ENCODE measurements at regions not wholly inside any gene's neighbourhood (a gene's known extent, or its start where the extent isn't known, plus 50 kb on each side); places are given as distances from the start of the nearest gene placed in this dataset.

DNA sequence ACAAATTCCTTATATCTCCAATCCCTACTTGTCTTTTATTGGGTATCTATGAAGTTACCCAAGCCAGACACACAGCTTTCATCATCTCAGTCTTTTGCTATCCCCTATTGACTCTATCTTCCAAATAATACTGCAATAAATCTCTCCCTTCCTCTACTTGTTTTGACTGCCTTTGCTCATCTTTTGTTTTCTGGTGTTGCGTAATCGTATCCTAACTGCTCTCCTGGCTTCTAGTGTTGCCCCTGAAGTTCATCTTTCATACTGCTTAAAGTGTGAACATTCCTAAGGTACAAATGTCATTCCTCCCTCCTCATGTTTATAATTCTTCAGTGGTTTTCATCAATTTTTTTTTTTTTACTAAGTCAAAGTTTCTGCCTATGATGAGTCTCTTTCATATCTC lies 491.3 kb upstream of the DCC start:
- Histone ChIP-seq H3K4me2 (ENCODE audit: insufficient read depth, low read length) (no peak overlapping the region), H3K9me3 (ENCODE audit: insufficient read depth, low read length, severe bottlenecking) (no peaks in the 10 kb centered on the region), H3K4me3 (ENCODE audit: low read depth in 1 of 2, low read length in 2 of 2) (no peak overlapping the region), H3K79me2 (ENCODE audit: insufficient read depth, low read length) (no peaks in the 10 kb centered on the region), H3K9ac (ENCODE audit: low read depth, low read length) (no peak overlapping the region), H3K4me1 (ENCODE audit: insufficient read depth, low read length) (no peaks in the 10 kb centered on the region), H2AFZ (ENCODE audit: low read depth, low read length) (no peak overlapping the region), H4K20me1 (ENCODE audit: insufficient read depth, low read length) (no peaks in the 10 kb centered on the region), H3K36me3 (ENCODE audit: insufficient read depth, low read length) (no peaks in the 10 kb centered on the region), H3K27me3 (ENCODE audit: insufficient read depth, low read length, poor library complexity) (no peaks in the 10 kb centered on the region), H3K27ac (ENCODE audit: low read length) (no peak overlapping the region)
- TF ChIP-seq EZH2 (IDR thresholded peaks at IDR 0.05; ENCODE audit: borderline replicate concordance, low read depth, low read length, severe bottlenecking): no peak
- TF ChIP-seq, protein P1, sequence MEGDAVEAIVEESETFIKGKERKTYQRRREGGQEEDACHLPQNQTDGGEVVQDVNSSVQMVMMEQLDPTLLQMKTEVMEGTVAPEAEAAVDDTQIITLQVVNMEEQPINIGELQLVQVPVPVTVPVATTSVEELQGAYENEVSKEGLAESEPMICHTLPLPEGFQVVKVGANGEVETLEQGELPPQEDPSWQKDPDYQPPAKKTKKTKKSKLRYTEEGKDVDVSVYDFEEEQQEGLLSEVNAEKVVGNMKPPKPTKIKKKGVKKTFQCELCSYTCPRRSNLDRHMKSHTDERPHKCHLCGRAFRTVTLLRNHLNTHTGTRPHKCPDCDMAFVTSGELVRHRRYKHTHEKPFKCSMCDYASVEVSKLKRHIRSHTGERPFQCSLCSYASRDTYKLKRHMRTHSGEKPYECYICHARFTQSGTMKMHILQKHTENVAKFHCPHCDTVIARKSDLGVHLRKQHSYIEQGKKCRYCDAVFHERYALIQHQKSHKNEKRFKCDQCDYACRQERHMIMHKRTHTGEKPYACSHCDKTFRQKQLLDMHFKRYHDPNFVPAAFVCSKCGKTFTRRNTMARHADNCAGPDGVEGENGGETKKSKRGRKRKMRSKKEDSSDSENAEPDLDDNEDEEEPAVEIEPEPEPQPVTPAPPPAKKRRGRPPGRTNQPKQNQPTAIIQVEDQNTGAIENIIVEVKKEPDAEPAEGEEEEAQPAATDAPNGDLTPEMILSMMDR (IDR thresholded peaks at IDR 0.05; ENCODE audit: borderline replicate concordance, extremely low read depth, low read length, poor library complexity, severe bottlenecking): no peak
- ATAC-seq (ENCODE audit: insufficient read depth, low read depth) (no peak), DNase-seq (no peak)

DNA sequence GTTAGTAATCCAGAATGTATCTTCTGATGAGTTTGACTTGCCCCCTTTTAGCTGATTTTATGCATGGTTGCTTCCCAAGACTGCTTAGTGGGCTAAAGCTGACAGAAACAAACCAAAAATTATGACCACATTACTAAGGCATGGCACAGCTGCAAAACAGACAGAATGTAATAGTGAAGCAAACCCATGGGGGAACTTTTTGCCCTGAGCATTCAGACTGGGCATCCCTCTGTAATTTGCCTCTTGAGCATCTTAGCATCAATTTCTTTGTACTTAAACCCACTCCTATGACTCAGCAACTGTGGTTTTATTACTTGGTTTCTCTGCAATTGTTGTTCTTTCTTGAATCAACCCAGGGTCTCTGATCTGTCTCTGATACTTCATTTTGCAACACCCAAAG lies 487.3 kb upstream of the DCC start:
- TF ChIP-seq EZH2 (IDR thresholded peaks at IDR 0.05; ENCODE audit: borderline replicate concordance, low read depth, low read length, severe bottlenecking): no peak
- TF ChIP-seq, protein P1 (IDR thresholded peaks at IDR 0.05; ENCODE audit: borderline replicate concordance, extremely low read depth, low read length, poor library complexity, severe bottlenecking): no peak
- H3K4me2 ChIP-seq (ENCODE audit: insufficient read depth, low read length): no peak overlapping the region
- no peak for ATAC-seq (ENCODE audit: insufficient read depth, low read depth)

GRCh38 chr18:51857989-51858388 lies 482.0 kb upstream of the DCC start:
- Histone ChIP-seq H3K4me2 (ENCODE audit: insufficient read depth, low read length) (no peak overlapping the region), H2AFZ (ENCODE audit: low read depth, low read length) (no peak overlapping the region), H4K20me1 (ENCODE audit: insufficient read depth, low read length) (no peaks in the 10 kb centered on the region), H3K9me3 (ENCODE audit: insufficient read depth, low read length, severe bottlenecking) (no peaks in the 10 kb centered on the region), H3K9ac (ENCODE audit: low read depth, low read length) (no peak overlapping the region), H3K79me2 (ENCODE audit: insufficient read depth, low read length) (no peaks in the 10 kb centered on the region), H3K27ac (ENCODE audit: low read length) (no peak overlapping the region), H3K4me3 (ENCODE audit: low read depth in 1 of 2, low read length in 2 of 2) (no peak overlapping the region), H3K4me1 (ENCODE audit: insufficient read depth, low read length) (no peaks in the 10 kb centered on the region), H3K27me3 (ENCODE audit: insufficient read depth, low read length, poor library complexity) (no peaks in the 10 kb centered on the region), H3K36me3 (ENCODE audit: insufficient read depth, low read length) (no peaks in the 10 kb centered on the region)
- TF ChIP-seq, protein P1 (IDR thresholded peaks at IDR 0.05; ENCODE audit: borderline replicate concordance, extremely low read depth, low read length, poor library complexity, severe bottlenecking): no peak
- TF ChIP-seq EZH2 (IDR thresholded peaks at IDR 0.05; ENCODE audit: borderline replicate concordance, low read depth, low read length, severe bottlenecking): no peak
- ATAC-seq (ENCODE audit: insufficient read depth, low read depth) (no peak), DNase-seq (no peak)

More for the DNA sequence above, 487.3 kb upstream of the DCC start:
- no peaks in the 10 kb centered on the region for H3K36me3 ChIP-seq (ENCODE audit: insufficient read depth, low read length)
- no peak overlapping the region for H3K27ac ChIP-seq (ENCODE audit: low read length)
- no peaks in the 10 kb centered on the region for H4K20me1 ChIP-seq (ENCODE audit: insufficient read depth, low read length)
- no peak for DNase-seq
- H3K4me1 ChIP-seq (ENCODE audit: insufficient read depth, low read length): no peaks in the 10 kb centered on the region
- no peak overlapping the region for H2AFZ ChIP-seq (ENCODE audit: low read depth, low read length)
- H3K27me3 ChIP-seq (ENCODE audit: insufficient read depth, low read length, poor library complexity): no peaks in the 10 kb centered on the region
- H3K4me3 ChIP-seq (ENCODE audit: low read depth in 1 of 2, low read length in 2 of 2): no peak overlapping the region
- no peaks in the 10 kb centered on the region for H3K79me2 ChIP-seq (ENCODE audit: insufficient read depth, low read length)
- no peaks in the 10 kb centered on the region for H3K9me3 ChIP-seq (ENCODE audit: insufficient read depth, low read length, severe bottlenecking)
- no peak overlapping the region for H3K9ac ChIP-seq (ENCODE audit: low read depth, low read length)

DNA sequence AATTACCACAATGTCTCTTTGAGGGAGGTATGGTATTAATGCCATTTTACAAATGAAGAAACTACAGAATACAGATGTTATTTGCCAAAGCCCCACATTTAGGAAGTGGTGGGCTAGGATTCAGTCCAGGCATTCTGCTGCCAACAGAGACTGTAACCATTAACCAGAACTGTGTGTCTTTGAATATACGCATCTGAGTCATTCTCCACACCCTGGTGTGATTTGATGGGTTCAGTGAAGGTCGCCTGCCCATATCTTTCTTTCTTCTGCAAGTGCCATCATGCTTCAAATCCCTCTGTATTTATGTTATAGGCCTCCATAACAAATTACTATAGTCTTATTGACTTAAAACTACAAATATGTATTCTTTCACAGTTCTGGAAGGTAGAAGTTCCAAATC lies 479.0 kb upstream of the DCC start:
- no peak overlapping the region for H3K4me2 ChIP-seq (ENCODE audit: insufficient read depth, low read length)
- no peak for DNase-seq
- ATAC-seq (ENCODE audit: insufficient read depth, low read depth): no peak
- H3K27ac ChIP-seq (ENCODE audit: low read length): no peak overlapping the region
- H2AFZ ChIP-seq (ENCODE audit: low read depth, low read length): no peak overlapping the region
- no peak overlapping the region for H3K4me3 ChIP-seq (ENCODE audit: low read depth in 1 of 2, low read length in 2 of 2)
- H3K4me1 ChIP-seq (ENCODE audit: insufficient read depth, low read length): no peaks in the 10 kb centered on the region
- no peaks in the 10 kb centered on the region for H3K27me3 ChIP-seq (ENCODE audit: insufficient read depth, low read length, poor library complexity)
- no peaks in the 10 kb centered on the region for H3K79me2 ChIP-seq (ENCODE audit: insufficient read depth, low read length)
- H3K36me3 ChIP-seq (ENCODE audit: insufficient read depth, low read length): no peaks in the 10 kb centered on the region
- no peak overlapping the region for H3K9ac ChIP-seq (ENCODE audit: low read depth, low read length)
- no peak for TF ChIP-seq EZH2 (IDR thresholded peaks at IDR 0.05; ENCODE audit: borderline replicate concordance, low read depth, low read length, severe bottlenecking)
- TF ChIP-seq, protein P1 (IDR thresholded peaks at IDR 0.05; ENCODE audit: borderline replicate concordance, extremely low read depth, low read length, poor library complexity, severe bottlenecking): no peak
- H4K20me1 ChIP-seq (ENCODE audit: insufficient read depth, low read length): no peaks in the 10 kb centered on the region
- no peaks in the 10 kb centered on the region for H3K9me3 ChIP-seq (ENCODE audit: insufficient read depth, low read length, severe bottlenecking)
